DND-41 (cell line): ENCODE measurements at regions not wholly inside any gene's neighbourhood (a gene's known extent, or its start where the extent isn't known, plus 50 kb on each side); places are given as distances from the start of the nearest gene placed in this dataset.

ENCODE experiments used
- EZH2 ChIP-seq: IDR thresholded peaks from 3 replicates; pipeline ENCODE4 v1.6.1; 2012; ENCODE audit warnings: borderline replicate concordance, low read depth, mild to moderate bottlenecking, moderate library complexity, low read length, inconsistent platforms; ENCODE audit not compliant: severe bottlenecking
- TF ChIP-seq, protein P1 (sequence below): IDR thresholded peaks from 2 replicates; pipeline ENCODE4 v1.5.1; 2012; ENCODE audit warnings: borderline replicate concordance, low read length, moderate library complexity, mild to moderate bottlenecking; ENCODE audit not compliant: poor library complexity, severe bottlenecking; ENCODE audit errors: extremely low read depth

DNA sequence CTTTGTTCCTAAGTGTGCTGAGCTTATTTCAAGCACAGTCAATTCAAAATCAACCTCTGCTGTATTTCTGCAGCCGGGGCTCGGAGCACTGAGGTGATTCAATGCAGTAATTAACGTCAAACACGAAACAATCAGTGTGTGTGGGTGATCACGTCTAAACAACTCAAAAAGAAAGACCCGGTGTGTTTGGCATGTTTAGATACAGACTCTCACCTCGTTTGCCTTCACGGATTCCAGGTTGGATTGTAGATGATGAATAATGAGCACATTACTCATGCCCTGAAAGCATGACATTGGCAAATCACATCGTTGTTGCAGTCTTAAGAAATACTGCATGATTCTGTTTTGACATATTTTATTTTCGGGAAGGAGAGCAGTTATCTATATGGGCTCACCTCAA is 231.0 kb downstream of the QKI start:
- TF ChIP-seq, protein P1, sequence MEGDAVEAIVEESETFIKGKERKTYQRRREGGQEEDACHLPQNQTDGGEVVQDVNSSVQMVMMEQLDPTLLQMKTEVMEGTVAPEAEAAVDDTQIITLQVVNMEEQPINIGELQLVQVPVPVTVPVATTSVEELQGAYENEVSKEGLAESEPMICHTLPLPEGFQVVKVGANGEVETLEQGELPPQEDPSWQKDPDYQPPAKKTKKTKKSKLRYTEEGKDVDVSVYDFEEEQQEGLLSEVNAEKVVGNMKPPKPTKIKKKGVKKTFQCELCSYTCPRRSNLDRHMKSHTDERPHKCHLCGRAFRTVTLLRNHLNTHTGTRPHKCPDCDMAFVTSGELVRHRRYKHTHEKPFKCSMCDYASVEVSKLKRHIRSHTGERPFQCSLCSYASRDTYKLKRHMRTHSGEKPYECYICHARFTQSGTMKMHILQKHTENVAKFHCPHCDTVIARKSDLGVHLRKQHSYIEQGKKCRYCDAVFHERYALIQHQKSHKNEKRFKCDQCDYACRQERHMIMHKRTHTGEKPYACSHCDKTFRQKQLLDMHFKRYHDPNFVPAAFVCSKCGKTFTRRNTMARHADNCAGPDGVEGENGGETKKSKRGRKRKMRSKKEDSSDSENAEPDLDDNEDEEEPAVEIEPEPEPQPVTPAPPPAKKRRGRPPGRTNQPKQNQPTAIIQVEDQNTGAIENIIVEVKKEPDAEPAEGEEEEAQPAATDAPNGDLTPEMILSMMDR = no peak
- no peak for TF ChIP-seq EZH2
